Astrocyte (in vitro differentiated cells and primary cell): ENCODE measurements at regions not wholly inside any gene's neighbourhood (a gene's known extent, or its start where the extent isn't known, plus 50 kb on each side); places are given as distances from the start of the nearest gene placed in this dataset.
"Not testable (repeated sequence)": the region's sequence is repeated elsewhere in the genome, so short reads cannot be mapped to it uniquely, and the experiment has no call there.

ENCODE experiments used
- CTCF ChIP-seq: IDR thresholded peaks from 2 replicates; pipeline ENCODE4 v1.5.1; 2011; ENCODE audit warnings: low read depth, mild to moderate bottlenecking, inconsistent platforms, low read length, moderate library complexity; ENCODE audit not compliant: insufficient read depth
- EZH2 ChIP-seq: IDR thresholded peaks from 2 replicates; pipeline ENCODE4 v1.6.1; 2012; ENCODE audit warnings: mild to moderate bottlenecking, low read length, inconsistent platforms; ENCODE audit not compliant: insufficient read depth

GRCh38 chr1:146448212-146448876 is 219.5 kb upstream of the NOTCH2NLA start:
- TF ChIP-seq CTCF = peak; percentile 3
- TF ChIP-seq EZH2 = not testable (repeated sequence)
